EL (cell line): ENCODE measurements at regions not wholly inside any gene's neighbourhood (a gene's known extent, or its start where the extent isn't known, plus 50 kb on each side); places are given as distances from the start of the nearest gene placed in this dataset.
"Not testable (repeated sequence)": the region's sequence is repeated elsewhere in the genome, so short reads cannot be mapped to it uniquely, and the experiment has no call there.

ENCODE experiments used
- DNase-seq: peaks from one replicate; pipeline ENCODE4 v3.0.0-alpha.2; 2016

DNA sequence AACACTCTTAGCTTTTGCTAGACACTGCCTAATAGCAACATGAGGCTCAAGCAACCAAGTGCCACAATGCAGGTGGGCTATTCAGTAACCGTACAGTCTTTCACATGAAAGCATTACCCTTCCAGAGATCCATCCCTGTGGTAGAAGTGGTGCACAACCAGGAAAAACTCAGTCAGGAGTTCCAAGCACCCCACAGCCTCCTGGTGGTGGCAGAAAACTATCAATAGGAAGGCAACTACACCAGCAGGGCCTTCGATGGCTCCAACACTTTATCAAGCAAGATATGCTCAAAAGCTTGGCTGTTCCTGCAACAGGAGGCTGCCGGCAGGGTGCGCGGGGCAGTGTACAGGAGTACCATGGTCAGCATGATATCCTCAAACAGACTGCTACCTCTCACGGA lies 176.1 kb upstream of the DLGAP1 start:
- no peak for DNase-seq

- DNase-seq = no peak
Observed at GRCh38 chr18:4605212-4605611, 150.1 kb upstream of the DLGAP1 start.

DNA sequence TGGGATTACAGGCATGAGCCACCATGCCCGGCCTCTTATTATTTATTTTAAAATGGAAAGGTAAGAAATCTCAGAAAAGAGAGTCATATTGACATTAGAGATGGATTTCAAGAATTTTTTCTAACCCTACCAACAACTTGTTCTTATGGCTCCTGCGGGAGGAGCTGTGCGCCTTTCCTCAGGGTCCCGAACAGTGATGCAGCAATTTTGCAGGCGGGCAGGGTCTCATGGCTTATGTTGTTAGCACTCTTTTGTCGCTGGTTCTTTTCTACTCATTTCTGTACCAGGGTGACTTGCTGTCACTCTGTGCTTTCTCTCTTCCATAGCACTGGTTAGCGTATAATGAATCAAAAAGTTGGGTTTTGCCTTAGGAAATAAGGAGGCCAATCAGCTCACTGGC lies 148.8 kb upstream of the DLGAP1 start:
- DNase-seq = no peak

DNA sequence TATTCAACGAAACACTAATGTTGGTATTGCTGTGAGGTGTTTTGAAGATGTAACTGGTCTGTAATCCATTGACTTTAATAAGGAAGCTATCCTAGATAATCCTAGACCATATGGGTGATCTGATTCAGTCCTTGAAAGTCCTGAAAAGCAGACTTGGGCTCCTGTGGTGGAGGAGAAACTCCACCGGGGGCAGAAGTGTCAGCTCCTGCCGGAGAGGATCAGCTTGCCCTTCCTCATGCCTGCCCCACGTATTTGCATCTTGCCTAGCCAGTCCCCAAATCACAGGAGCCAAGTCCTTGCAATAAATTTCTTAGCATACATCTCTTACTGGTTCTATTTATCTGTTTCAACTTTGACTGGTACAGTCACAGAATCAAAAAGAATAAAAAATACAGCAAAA lies 144.2 kb upstream of the DLGAP1 start:
- DNase-seq = no peak

- no peak for DNase-seq
Observed at GRCh38 chr18:4597301-4597700, 142.2 kb upstream of the DLGAP1 start.

DNA sequence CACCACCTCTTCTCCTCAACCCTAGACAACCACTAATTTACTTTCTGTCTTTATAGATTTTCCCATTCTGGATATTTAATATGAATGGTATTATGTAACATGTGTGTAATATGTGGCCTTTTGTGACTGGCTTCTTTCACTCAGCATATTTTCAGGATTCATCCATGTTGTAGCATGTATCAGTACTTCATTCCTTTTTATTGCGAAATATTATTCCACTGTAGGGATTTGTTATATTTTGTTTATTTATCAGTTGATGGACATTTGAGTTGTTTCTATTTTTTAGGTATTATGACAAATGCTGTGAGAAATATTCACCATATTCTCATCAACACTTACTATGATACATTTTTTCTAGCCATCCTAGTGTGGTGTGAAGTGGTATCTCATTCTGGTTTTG lies 138.8 kb upstream of the DLGAP1 start:
- DNase-seq = no peak

DNA sequence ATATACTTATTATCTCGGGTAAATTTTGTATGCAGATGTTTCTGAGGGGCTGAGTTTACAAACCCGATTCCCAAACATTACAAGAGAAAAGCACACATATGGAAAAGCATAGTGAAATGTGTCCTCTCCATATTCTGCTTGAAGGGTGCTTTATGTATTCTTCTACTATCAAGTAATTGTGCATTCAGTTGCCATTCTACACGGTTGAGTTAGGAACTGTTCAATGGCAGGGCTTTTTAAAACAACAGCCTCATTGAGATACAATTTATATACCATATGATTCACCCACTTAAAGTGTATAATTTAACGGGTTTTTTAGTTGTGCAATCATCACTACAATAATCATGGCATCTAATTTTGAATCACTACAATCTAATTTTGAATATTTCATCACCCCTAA lies 138.4 kb upstream of the DLGAP1 start:
- DNase-seq = no peak

GRCh38 chr18:4589056-4589800 lies 134.1 kb upstream of the DLGAP1 start:
- no peak for DNase-seq

GRCh38 chr18:4587204-4587603 lies 132.1 kb upstream of the DLGAP1 start:
- no peak for DNase-seq

- no peak for DNase-seq
Observed at GRCh38 chr18:4586731-4587130, 131.6 kb upstream of the DLGAP1 start.

DNA sequence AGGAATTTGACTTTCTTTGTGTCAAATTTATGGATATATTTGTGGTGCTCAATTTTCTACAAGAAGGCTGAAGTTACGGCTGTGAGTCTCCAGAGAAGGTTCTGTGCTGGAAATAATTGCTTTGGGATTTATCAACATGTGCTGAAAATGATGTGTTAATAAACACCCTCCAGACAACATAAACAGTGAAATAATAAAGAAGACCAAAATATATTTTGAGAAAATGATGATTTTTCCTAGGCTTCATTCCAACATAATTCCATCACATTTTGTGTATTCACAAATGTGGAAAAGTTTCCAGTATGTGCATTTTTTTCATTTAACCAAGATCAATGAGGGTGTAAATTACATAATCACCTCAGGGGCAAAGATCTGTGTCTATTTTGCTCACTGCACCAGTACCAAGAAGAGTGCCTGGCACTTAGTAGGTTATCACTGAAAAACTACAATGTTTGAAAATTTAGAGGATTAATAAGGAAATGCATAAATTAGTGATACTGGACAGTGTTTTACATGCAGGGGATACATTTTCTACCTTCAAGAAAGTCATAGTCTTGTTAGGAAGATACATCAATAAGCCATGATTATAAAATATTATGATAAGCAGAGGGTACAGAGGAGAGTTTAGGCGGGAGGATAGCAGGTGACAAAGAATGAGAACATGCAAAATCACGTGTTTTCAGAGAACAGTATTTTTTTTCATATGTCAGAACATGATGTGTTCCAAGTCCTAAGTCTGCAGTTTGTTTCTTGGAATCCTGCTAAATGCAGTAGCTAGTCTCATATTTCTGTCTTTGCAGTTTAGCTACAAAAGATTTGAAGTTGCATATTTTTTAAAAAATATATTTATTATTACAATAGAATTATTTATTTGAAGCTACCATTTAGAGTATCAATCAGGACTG lies 127.6 kb upstream of the DLGAP1 start:
- no peak for DNase-seq

GRCh38 chr18:4581966-4582365 lies 126.9 kb upstream of the DLGAP1 start:
- no peak for DNase-seq

GRCh38 chr18:4578449-4578848 lies 123.3 kb upstream of the DLGAP1 start:
- no peak for DNase-seq

DNA sequence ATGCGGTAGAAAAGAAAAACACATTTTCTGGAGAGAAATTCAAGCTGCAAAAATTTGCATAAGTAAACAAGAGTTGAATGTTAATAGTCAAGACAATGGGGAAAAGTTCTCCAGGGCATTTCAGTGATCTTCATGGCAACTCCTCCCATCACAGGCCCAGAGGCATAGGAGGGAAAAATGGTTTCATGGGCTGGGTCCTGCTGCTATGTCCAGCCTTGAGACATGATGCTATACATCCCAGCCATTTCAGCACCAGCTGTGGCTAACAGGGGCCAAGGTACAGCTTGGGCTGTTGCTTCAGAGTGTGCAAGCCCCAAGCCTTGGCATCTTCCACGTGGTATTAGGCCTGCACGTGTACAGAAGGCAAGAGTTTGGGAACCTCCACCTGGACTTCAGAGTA lies 118.6 kb upstream of the DLGAP1 start:
- DNase-seq = no peak

DNA sequence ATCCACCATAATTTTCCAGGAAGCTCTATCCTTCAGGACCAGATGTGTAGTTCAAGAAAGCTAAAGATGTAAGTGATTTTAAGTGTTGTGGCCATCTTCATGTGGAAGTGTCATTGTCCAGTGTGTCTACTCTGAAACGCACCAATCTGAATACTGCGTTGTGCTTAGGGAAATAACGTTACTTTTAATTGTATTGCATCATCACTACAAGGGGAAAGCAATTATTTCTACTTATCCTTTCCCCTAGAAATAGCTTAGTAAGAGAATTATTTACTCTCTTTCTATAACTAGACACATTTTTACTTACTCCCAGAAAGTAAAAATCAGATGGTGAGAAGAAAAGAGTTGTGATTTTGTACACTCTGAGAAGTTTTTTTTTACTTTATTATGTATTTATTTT lies 102.4 kb upstream of the DLGAP1 start:
- DNase-seq = no peak

- no peak for DNase-seq
Observed at GRCh38 chr18:4551001-4551360, 95.9 kb upstream of the DLGAP1 start.

DNA sequence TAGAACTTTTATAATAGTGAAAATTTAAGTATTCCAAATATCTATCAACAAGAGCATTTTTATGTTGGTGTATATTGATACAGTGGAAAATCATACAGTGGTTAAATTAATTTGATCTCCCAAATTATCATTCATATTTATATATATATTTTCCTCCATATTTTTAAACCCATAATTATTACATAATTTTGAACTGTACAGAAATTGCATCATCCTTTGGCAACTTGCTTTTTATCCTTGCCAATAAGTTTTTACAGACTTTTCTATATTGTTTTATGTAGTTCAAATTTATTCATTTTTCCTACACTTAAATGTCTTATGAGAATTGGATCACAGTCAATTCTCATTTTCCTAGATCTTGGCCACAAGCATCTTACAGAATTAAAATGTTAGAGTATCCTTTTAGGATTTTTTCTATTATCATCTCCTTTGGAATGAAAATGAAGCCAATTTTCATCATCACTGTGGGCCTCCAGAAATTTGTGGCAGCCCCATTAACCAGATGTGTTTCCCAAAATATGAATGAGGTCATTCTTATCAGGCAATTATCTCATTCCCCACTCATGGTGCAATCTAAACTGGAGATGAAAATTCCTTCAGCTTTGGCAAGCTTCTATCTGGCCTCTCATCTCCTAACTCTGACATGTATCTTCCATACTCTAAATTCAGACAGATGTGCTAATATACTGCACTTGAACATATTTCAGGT lies 94.2 kb upstream of the DLGAP1 start:
- no peak for DNase-seq

GRCh38 chr18:4547126-4547525 lies 92.0 kb upstream of the DLGAP1 start:
- no peak for DNase-seq

DNA sequence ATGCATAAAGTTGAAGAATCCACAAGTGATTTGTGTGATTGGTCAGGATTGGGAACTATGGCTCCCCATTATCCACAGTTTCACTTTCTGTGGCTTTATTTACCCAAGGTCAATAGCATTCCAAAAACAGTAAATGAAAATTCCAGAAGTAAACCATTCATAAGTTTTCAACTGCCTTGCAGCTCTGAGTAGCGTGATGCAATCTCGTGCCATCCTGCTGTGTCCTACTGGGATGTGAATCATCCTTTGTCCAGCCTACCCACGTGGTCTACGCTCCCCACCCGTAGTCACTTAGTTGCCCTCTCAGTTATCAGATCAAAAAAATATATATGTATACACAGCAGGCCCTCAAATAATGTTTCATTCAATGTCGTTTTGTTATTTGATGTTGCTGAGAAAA lies 89.0 kb upstream of the DLGAP1 start:
- DNase-seq = no peak

DNA sequence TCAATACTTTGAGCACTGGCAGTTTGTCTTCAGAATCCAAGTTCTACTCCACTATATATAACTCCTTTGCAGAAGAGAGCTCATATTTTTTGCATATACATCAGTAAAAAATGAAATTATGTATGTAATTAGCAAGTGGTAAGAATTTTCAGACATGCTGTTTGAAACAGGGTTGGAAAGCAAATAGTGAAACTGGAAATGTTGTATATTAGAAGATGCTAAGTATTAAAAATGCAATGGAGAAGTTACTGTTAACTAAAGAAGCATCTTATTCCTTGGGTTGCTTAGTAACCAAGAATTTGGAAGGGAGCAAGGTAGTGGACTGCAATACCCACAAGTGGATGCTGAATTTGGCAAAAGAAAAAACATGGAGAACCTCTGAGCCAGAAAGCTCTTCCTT lies 88.6 kb upstream of the DLGAP1 start:
- DNase-seq = no peak

DNA sequence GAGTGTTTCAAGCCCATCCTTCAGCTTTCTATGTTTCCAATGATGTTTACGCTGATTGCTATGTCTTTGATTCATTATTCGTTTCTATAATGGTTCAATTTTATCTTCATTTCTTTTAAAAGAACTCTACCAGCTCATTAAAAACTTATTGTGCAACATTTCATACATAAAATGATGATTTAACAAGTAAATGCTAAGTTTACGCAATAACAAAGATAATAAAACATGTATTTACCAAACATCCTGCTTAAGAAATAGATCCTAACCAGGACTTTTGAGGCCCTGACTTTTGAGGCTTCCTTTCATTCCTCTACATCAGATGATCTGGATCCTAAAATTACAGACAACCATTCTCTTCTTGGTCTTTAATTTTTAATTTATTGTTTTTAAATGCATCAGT lies 86.5 kb upstream of the DLGAP1 start:
- DNase-seq = no peak

- DNase-seq = no peak
Observed at GRCh38 chr18:4536447-4536846, 81.3 kb upstream of the DLGAP1 start.

DNA sequence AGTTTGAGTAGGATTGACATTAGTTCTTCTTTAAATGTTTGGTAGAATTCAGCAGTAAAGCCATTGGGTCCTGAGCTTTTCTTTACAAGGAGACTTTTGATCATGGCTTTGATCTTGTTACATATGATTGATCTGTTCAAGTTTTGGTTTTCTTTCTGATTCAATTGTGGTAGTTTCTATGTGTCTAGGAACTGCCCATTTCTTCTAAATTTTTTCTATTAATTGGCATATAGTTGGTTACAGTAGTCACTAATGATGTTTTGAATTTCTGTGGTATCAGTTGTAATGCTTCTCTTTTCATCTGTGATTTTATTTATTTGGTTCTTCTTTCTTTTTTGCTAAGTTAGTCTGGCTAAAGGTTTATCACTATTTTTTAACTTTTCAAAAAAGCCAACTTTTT lies 73.3 kb upstream of the DLGAP1 start:
- no peak for DNase-seq

- DNase-seq = not testable (repeated sequence)
Observed at GRCh38 chr18:4527826-4528225, 72.7 kb upstream of the DLGAP1 start.
